ENCODE measurements at regions not wholly inside any gene's neighbourhood (a gene's known extent, or its start where the extent isn't known, plus 50 kb on each side); places are given as distances from the start of the nearest gene placed in this dataset.

GRCh38 chr9:80619356-80619755 lies 1047.6 kb downstream of the TLE4 start:
- TF ChIP-seq CTCF (IDR thresholded peaks at IDR 0.05) = no peak
- TF ChIP-seq POLR2A (IDR thresholded peaks at IDR 0.05) = no peak
